ENCODE measurements at regions not wholly inside any gene's neighbourhood (a gene's known extent, or its start where the extent isn't known, plus 50 kb on each side); places are given as distances from the start of the nearest gene placed in this dataset.

- TF ChIP-seq POLR2A (IDR thresholded peaks at IDR 0.05) (no peak), EP300 (IDR thresholded peaks at IDR 0.05) (no peak), POLR2AphosphoS5 (IDR thresholded peaks at IDR 0.05) (no peak)
- TF ChIP-seq, protein P1, sequence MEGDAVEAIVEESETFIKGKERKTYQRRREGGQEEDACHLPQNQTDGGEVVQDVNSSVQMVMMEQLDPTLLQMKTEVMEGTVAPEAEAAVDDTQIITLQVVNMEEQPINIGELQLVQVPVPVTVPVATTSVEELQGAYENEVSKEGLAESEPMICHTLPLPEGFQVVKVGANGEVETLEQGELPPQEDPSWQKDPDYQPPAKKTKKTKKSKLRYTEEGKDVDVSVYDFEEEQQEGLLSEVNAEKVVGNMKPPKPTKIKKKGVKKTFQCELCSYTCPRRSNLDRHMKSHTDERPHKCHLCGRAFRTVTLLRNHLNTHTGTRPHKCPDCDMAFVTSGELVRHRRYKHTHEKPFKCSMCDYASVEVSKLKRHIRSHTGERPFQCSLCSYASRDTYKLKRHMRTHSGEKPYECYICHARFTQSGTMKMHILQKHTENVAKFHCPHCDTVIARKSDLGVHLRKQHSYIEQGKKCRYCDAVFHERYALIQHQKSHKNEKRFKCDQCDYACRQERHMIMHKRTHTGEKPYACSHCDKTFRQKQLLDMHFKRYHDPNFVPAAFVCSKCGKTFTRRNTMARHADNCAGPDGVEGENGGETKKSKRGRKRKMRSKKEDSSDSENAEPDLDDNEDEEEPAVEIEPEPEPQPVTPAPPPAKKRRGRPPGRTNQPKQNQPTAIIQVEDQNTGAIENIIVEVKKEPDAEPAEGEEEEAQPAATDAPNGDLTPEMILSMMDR (IDR thresholded peaks at IDR 0.05), result no peak
Observed at GRCh38 chr3:165899066-165899465, 61.8 kb upstream of the BCHE start.

Measured in gastroesophageal sphincter (tissue), 3 donors.